ENCODE measurements at regions not wholly inside any gene's neighbourhood (a gene's known extent, or its start where the extent isn't known, plus 50 kb on each side); places are given as distances from the start of the nearest gene placed in this dataset.
A peak's percentile ranks its signal among the peaks of the same experiment; 100 is the strongest.

- no peaks in the 10 kb centered on the region for H3K9me3 ChIP-seq
- TF ChIP-seq CTCF (IDR thresholded peaks at IDR 0.05) (no peak), POLR2A (IDR thresholded peaks at IDR 0.05) (no peak)
- H3K4me1 ChIP-seq: peaks cover 0 to 11% (median 0%) of the 10 kb centered on the region in 4 donors
- 64% methylated on average over 5 of the region's 5 CpGs for WGBS (ENCODE audit: insufficient coverage, low coverage, low lambda C conversion rate, missing lambda C conversion rate)
- no peaks in the 10 kb centered on the region for H3K27me3 ChIP-seq
- no peak overlapping the region for H3K4me3 ChIP-seq
- DNase-seq (no peak), ATAC-seq (peak; percentile 27 to 62 (median 47))
- intact Hi-C loops (cut with DNase I): no loop called here
- no peak overlapping the region for H3K27ac ChIP-seq
- H3K36me3 ChIP-seq: no peaks in the 10 kb centered on the region
Observed at GRCh38 chrX:9337046-9337445, 127.8 kb upstream of the TBL1X start.

GRCh38 chrX:9338986-9339385 is 125.9 kb upstream of the TBL1X start:
- Histone ChIP-seq H3K4me1 (peaks cover 0 to 16% (median 0%) of the 10 kb centered on the region in 4 donors), H3K4me3 (no peak overlapping the region), H3K9me3 (no peaks in the 10 kb centered on the region), H3K27me3 (no peaks in the 10 kb centered on the region), H3K27ac (no peak overlapping the region), H3K36me3 (no peaks in the 10 kb centered on the region)
- intact Hi-C loops (cut with DNase I): no loop called here
- no peak for ATAC-seq
- WGBS (ENCODE audit: insufficient coverage, low coverage, low lambda C conversion rate, missing lambda C conversion rate): 97% methylated on average over 6 of the region's 10 CpGs
- no peak for DNase-seq
- TF ChIP-seq CTCF (IDR thresholded peaks at IDR 0.05) (no peak), POLR2A (IDR thresholded peaks at IDR 0.05) (no peak)

- no peak for DNase-seq
- H3K36me3 ChIP-seq: no peaks in the 10 kb centered on the region
- intact Hi-C loops (cut with DNase I): loop anchor here (10.0 kb wide), 1 partner anchor 125 kb away; the partner anchor contains the start of gene TBL1X (in 2 of the 2)
Observed at GRCh38 chrX:9339603-9340491, 125.0 kb upstream of the TBL1X start.

GRCh38 chrX:9340598-9341290 is 124.1 kb upstream of the TBL1X start:
- 28% methylated on average over 12 of the region's 16 CpGs for WGBS (ENCODE audit: insufficient coverage, low coverage, low lambda C conversion rate, missing lambda C conversion rate)
- H3K9me3 ChIP-seq: no peaks in the 10 kb centered on the region
- ATAC-seq: peak; percentile 53 to 58 (median 56)
- DNase-seq: no peak
- peak overlapping the region in 1 of 3 donors; percentile 31 for H3K4me3 ChIP-seq
- H3K36me3 ChIP-seq: no peaks in the 10 kb centered on the region
- TF ChIP-seq POLR2A (IDR thresholded peaks at IDR 0.05): no peak
- no peak for TF ChIP-seq CTCF (IDR thresholded peaks at IDR 0.05)
- intact Hi-C loops (cut with DNase I): loop anchor here (10.0 kb wide), 1 partner anchor 124 kb away; the partner anchor contains the start of gene TBL1X (in 2 of the 2)
- peak overlapping the region; percentile 59 to 77 (median 62) for H3K27ac ChIP-seq
- H3K27me3 ChIP-seq: no peaks in the 10 kb centered on the region
- peaks cover 0 to 16% (median 0%) of the 10 kb centered on the region in 4 donors for H3K4me1 ChIP-seq

More at GRCh38 chrX:9339603-9340491, 125.0 kb upstream of the TBL1X start:
- TF ChIP-seq CTCF (IDR thresholded peaks at IDR 0.05) (no peak), POLR2A (IDR thresholded peaks at IDR 0.05) (no peak)
- 50% methylated on average over 9 of the region's 13 CpGs for WGBS (ENCODE audit: insufficient coverage, low coverage, low lambda C conversion rate, missing lambda C conversion rate)
- H3K27me3 ChIP-seq: no peaks in the 10 kb centered on the region
- no peak overlapping the region for H3K27ac ChIP-seq
- ATAC-seq: no peak
- H3K4me1 ChIP-seq: peaks cover 0 to 16% (median 0%) of the 10 kb centered on the region in 4 donors
- H3K9me3 ChIP-seq: no peaks in the 10 kb centered on the region
- no peak overlapping the region for H3K4me3 ChIP-seq

Measured in right lobe of liver (tissue), 6 donors.